ENCODE measurements at regions not wholly inside any gene's neighbourhood (a gene's known extent, or its start where the extent isn't known, plus 50 kb on each side); places are given as distances from the start of the nearest gene placed in this dataset.

GRCh38 chr20:11323816-11324215 is 593.9 kb upstream of the BTBD3 start:
- no peak for TF ChIP-seq TCF4 (CRISPR knock-in tag; IDR thresholded peaks at IDR 0.05; ENCODE audit: borderline replicate concordance)
- TF ChIP-seq PATZ1 (CRISPR knock-in tag; IDR thresholded peaks at IDR 0.05; ENCODE audit: borderline replicate concordance), result no peak
- no peak for TF ChIP-seq ARNTL (CRISPR knock-in tag; IDR thresholded peaks at IDR 0.05; ENCODE audit: borderline replicate concordance, low read depth)
- TF ChIP-seq ZNF70 (CRISPR knock-in tag; IDR thresholded peaks at IDR 0.05), result no peak
- TF ChIP-seq ZNF565 (CRISPR knock-in tag; conservative IDR thresholded peaks at IDR 0.05; ENCODE audit: low read depth), result no peak
- no peak for TF ChIP-seq BACH2 (CRISPR knock-in tag; IDR thresholded peaks at IDR 0.05; ENCODE audit: borderline replicate concordance)
- TF ChIP-seq ESRRG (CRISPR knock-in tag; IDR thresholded peaks at IDR 0.05), result no peak
- no peak for TF ChIP-seq TSHZ2 (CRISPR knock-in tag; IDR thresholded peaks at IDR 0.05)
- TF ChIP-seq POU6F1 (CRISPR knock-in tag; IDR thresholded peaks at IDR 0.05; ENCODE audit: borderline replicate concordance, low read depth), result no peak
- TF ChIP-seq CSDC2 (CRISPR knock-in tag; IDR thresholded peaks at IDR 0.05), result no peak
- no peak for TF ChIP-seq ZFP30 (CRISPR knock-in tag; IDR thresholded peaks at IDR 0.05)
- no peak for TF ChIP-seq RARB (CRISPR knock-in tag; IDR thresholded peaks at IDR 0.05)
- TF ChIP-seq ZC3H10 (CRISPR knock-in tag; IDR thresholded peaks at IDR 0.05), result no peak

GRCh38 chr20:11324990-11325389 is 592.7 kb upstream of the BTBD3 start:
- no peak for TF ChIP-seq ZC3H10 (CRISPR knock-in tag; IDR thresholded peaks at IDR 0.05)
- TF ChIP-seq ZFP3 (CRISPR knock-in tag; IDR thresholded peaks at IDR 0.05), result no peak
- no peak for TF ChIP-seq CREB5 (CRISPR knock-in tag; IDR thresholded peaks at IDR 0.05; ENCODE audit: low read depth)
- no peak for TF ChIP-seq PPARA (CRISPR knock-in tag; IDR thresholded peaks at IDR 0.05; ENCODE audit: borderline replicate concordance)
- no peak for TF ChIP-seq ZNF565 (CRISPR knock-in tag; conservative IDR thresholded peaks at IDR 0.05; ENCODE audit: low read depth)
- no peak for TF ChIP-seq ZFP30 (CRISPR knock-in tag; IDR thresholded peaks at IDR 0.05)
- TF ChIP-seq ESRRG (CRISPR knock-in tag; IDR thresholded peaks at IDR 0.05), result no peak
- no peak for TF ChIP-seq BACH2 (CRISPR knock-in tag; IDR thresholded peaks at IDR 0.05; ENCODE audit: borderline replicate concordance)
- no peak for TF ChIP-seq TSHZ2 (CRISPR knock-in tag; IDR thresholded peaks at IDR 0.05)
- no peak for TF ChIP-seq OSR1 (CRISPR knock-in tag; IDR thresholded peaks at IDR 0.05)
- TF ChIP-seq ISL1 (CRISPR knock-in tag; IDR thresholded peaks at IDR 0.05), result no peak
- no peak for TF ChIP-seq POU6F1 (CRISPR knock-in tag; IDR thresholded peaks at IDR 0.05; ENCODE audit: borderline replicate concordance, low read depth)
- ATAC-seq, result no peak

More at GRCh38 chr20:11323816-11324215, 593.9 kb upstream of the BTBD3 start:
- no peak for ATAC-seq
